Psoas muscle (tissue), 7 donors: ENCODE measurements at regions not wholly inside any gene's neighbourhood (a gene's known extent, or its start where the extent isn't known, plus 50 kb on each side); places are given as distances from the start of the nearest gene placed in this dataset.

Experiments used
- ATAC-seq, 4 donors: fragments of 200-7000 bp; cut with Tn5 transposase; one replicate each; pipeline ENCODE4 v1.9.1; 2020; ENCODE audit warnings: moderate library complexity in 3 of 4, mild to moderate bottlenecking in 2 of 4
- DNase-seq, 2 donors: peaks; one replicate each; pipeline ENCODE4 v3.0.0-alpha.2; 2020
- H3K27ac ChIP-seq: fragments of 200-600 bp; one replicate; pipeline ENCODE4 v1.8.0; 2022
- H3K27me3 ChIP-seq, 3 donors: fragments of 200-600 bp in 1 of 3; one replicate each; pipeline versions ENCODE4 v1.6.1 to v1.8.0; 2013 to 2022; ENCODE audit warnings: low read length in 2 of 3, mild to moderate bottlenecking in 2 of 3, moderate library complexity in 1 of 3; ENCODE audit not compliant: insufficient read depth in 3 of 3
- H3K36me3 ChIP-seq, 2 donors: fragments of 200-600 bp in 1 of 2; one replicate each; pipeline versions ENCODE4 v1.6.1 to v1.8.0; 2013 to 2022; ENCODE audit warnings: low read depth in 1 of 2, mild to moderate bottlenecking in 1 of 2, moderate library complexity in 1 of 2; ENCODE audit not compliant: insufficient read depth in 1 of 2
- H3K4me1 ChIP-seq: fragments of 200-600 bp; one replicate; pipeline ENCODE4 v1.8.0; 2022
- H3K4me3 ChIP-seq: fragments of 200-600 bp; one replicate; pipeline ENCODE4 v1.8.0; 2022; ENCODE audit warnings: mild to moderate bottlenecking
- H3K9me3 ChIP-seq: fragments of 200-600 bp; one replicate; pipeline ENCODE4 v1.8.0; 2022
- CTCF ChIP-seq: fragments of 200-600 bp; IDR thresholded peaks from one replicate; pipeline ENCODE4 v1.8.0; 2022; ENCODE audit warnings: antibody characterized with exemption
- WGBS, 3 donors: extraction: QIAGEN DNeasy Blood & Tissue Kit; methylation state at CpG; one replicate each; pipeline versions ENCODE4 v1.1.6 to v1.1.7; 2013; 5-methylcytosine and 5-hydroxymethylcytosine counted together
- intact Hi-C, 2 donors: fragments of 100-400 bp; cut with DNase I; formaldehyde crosslinking; loops; one replicate each; pipeline versions ENCODE4 v1.11.0 to v1.14.2; 2022
- donor health status: healthy with polysubstance abuse.
- donor health status: DM: no; HTN: no; CAD: no; lungs with moderate emphysema.
- donor health status: Bipolar disorder and iron deficiency.
- donor health status: healthy.
- donor health status: DM: yes; HTN: yes; CAD: no.
- donor health status: DM: no; HTN: no; CAD: no.
- donor health status: DM: yes; HTN: yes; CAD: no.

- Histone ChIP-seq H3K4me3 (no peak overlapping the region), H3K4me1 (peaks cover 28% of the 10 kb centered on the region), H3K9me3 (no peaks in the 10 kb centered on the region), H3K27me3 (no peaks in the 10 kb centered on the region), H3K36me3 (no peaks in the 10 kb centered on the region), H3K27ac (peak overlapping the region; percentile 86)
- ATAC-seq = peak; percentile 88 to 92 (median 89)
- TF ChIP-seq CTCF = no peak
- peak; percentile 37 to 79 for DNase-seq
- WGBS, 3 donors = 7 to 8% (median 8%) methylated on average over 11 of the region's 11 CpGs
- intact Hi-C loops = no loop called here
Measured at GRCh38 chr1:216815260-216816131, 92.3 kb upstream of the ESRRG start.

GRCh38 chr1:216814576-216815259 lies 91.5 kb upstream of the ESRRG start:
- intact Hi-C loops = no loop called here
- DNase-seq (no peak), ATAC-seq (peak in 3 of 4 donors; percentile 14 to 37 (median 25))
- no peaks in the 10 kb centered on the region for H3K27me3 ChIP-seq
- peaks cover 28% of the 10 kb centered on the region for H3K4me1 ChIP-seq
- H3K36me3 ChIP-seq = no peaks in the 10 kb centered on the region
- no peaks in the 10 kb centered on the region for H3K9me3 ChIP-seq
- TF ChIP-seq CTCF = no peak
- H3K27ac ChIP-seq = peak overlapping the region; percentile 86
- H3K4me3 ChIP-seq = no peak overlapping the region
- WGBS, 3 donors = 44 to 50% (median 44%) methylated on average over 6 of the region's 6 CpGs

- peaks cover 28% of the 10 kb centered on the region for H3K4me1 ChIP-seq
- DNase-seq (no peak), ATAC-seq (peak; percentile 72 to 82 (median 76))
- TF ChIP-seq CTCF = no peak
- intact Hi-C loops = no loop called here
- H3K27ac ChIP-seq = peak overlapping the region; percentile 86
- no peaks in the 10 kb centered on the region for H3K27me3 ChIP-seq
- WGBS, 3 donors = 20 to 24% (median 22%) methylated on average over 4 of the region's 4 CpGs
- H3K4me3 ChIP-seq = no peak overlapping the region
- H3K9me3 ChIP-seq = no peaks in the 10 kb centered on the region
- H3K36me3 ChIP-seq = no peaks in the 10 kb centered on the region
Measured at GRCh38 chr1:216812966-216813365, 89.7 kb upstream of the ESRRG start.

- no peak overlapping the region for H3K27ac ChIP-seq
- no peaks in the 10 kb centered on the region for H3K9me3 ChIP-seq
- DNase-seq = peak in 1 of 2 donors; percentile 10
- peaks cover 23% of the 10 kb centered on the region for H3K4me1 ChIP-seq
- ATAC-seq = peak in 3 of 4 donors; percentile 36 to 80 (median 76)
- H3K4me3 ChIP-seq = no peak overlapping the region
- intact Hi-C loops = no loop called here
- 73 to 78% (median 75%) methylated on average over 5 of the region's 5 CpGs for WGBS, 3 donors
- TF ChIP-seq CTCF = no peak
- H3K27me3 ChIP-seq = no peaks in the 10 kb centered on the region
- H3K36me3 ChIP-seq = no peaks in the 10 kb centered on the region
Measured at GRCh38 chr1:216809649-216810048, 86.4 kb upstream of the ESRRG start.
